ENCODE measurements at regions not wholly inside any gene's neighbourhood (a gene's known extent, or its start where the extent isn't known, plus 50 kb on each side); places are given as distances from the start of the nearest gene placed in this dataset.

DNA sequence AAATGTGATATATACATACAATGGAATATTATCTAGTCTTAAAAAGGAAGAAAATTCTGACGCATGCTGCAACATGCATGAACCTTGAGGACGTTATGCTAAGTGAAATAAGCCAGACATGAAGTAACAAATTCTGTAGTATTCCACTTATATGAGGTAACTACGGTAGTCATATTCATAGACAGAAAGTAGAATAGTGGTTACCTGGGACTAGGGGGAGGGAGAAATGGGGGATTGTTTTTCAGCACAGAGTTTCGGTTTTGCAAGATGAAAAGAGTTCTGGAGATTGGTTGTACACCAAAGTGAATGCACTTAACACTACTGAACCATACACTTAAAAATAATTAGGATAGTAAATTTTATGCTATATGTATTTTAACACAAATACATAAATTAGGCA, 192.3 kb upstream of the FOXN2 start:
- TF ChIP-seq, protein P1, sequence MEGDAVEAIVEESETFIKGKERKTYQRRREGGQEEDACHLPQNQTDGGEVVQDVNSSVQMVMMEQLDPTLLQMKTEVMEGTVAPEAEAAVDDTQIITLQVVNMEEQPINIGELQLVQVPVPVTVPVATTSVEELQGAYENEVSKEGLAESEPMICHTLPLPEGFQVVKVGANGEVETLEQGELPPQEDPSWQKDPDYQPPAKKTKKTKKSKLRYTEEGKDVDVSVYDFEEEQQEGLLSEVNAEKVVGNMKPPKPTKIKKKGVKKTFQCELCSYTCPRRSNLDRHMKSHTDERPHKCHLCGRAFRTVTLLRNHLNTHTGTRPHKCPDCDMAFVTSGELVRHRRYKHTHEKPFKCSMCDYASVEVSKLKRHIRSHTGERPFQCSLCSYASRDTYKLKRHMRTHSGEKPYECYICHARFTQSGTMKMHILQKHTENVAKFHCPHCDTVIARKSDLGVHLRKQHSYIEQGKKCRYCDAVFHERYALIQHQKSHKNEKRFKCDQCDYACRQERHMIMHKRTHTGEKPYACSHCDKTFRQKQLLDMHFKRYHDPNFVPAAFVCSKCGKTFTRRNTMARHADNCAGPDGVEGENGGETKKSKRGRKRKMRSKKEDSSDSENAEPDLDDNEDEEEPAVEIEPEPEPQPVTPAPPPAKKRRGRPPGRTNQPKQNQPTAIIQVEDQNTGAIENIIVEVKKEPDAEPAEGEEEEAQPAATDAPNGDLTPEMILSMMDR (IDR thresholded peaks at IDR 0.05; ENCODE audit: poor library complexity): no peak
- no peak for TF ChIP-seq EZH2 (IDR thresholded peaks at IDR 0.05; ENCODE audit: borderline replicate concordance)

Measured in hepatocyte (in vitro differentiated cells).